ENCODE measurements at regions not wholly inside any gene's neighbourhood (a gene's known extent, or its start where the extent isn't known, plus 50 kb on each side); places are given as distances from the start of the nearest gene placed in this dataset.

DNA sequence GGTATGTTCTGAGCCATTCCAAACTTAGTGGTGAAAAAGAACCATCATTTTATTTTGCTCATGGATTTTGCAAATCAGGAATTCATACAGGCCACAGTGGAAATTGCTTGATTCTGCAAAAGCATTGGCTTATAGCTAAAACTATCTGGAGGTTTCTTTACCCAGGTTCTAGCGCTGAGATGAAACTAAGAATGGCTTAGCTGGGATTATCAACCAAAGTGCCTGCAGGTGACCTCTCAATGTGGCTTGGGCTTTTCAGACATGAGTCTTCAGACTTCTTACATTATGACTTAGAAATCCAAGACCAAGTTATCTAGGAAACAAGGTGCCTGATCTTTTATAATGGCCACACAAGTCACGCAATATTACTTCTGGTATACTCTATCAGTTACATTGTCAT is 140.1 kb downstream of the HGF start:
- no peak for DNase-seq (ENCODE audit: low spot score)
- TF ChIP-seq, protein P1, sequence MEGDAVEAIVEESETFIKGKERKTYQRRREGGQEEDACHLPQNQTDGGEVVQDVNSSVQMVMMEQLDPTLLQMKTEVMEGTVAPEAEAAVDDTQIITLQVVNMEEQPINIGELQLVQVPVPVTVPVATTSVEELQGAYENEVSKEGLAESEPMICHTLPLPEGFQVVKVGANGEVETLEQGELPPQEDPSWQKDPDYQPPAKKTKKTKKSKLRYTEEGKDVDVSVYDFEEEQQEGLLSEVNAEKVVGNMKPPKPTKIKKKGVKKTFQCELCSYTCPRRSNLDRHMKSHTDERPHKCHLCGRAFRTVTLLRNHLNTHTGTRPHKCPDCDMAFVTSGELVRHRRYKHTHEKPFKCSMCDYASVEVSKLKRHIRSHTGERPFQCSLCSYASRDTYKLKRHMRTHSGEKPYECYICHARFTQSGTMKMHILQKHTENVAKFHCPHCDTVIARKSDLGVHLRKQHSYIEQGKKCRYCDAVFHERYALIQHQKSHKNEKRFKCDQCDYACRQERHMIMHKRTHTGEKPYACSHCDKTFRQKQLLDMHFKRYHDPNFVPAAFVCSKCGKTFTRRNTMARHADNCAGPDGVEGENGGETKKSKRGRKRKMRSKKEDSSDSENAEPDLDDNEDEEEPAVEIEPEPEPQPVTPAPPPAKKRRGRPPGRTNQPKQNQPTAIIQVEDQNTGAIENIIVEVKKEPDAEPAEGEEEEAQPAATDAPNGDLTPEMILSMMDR (IDR thresholded peaks at IDR 0.05): no peak
- Histone ChIP-seq H3K4me3 (no peak overlapping the region), H3K27ac (no peak overlapping the region)

DNA sequence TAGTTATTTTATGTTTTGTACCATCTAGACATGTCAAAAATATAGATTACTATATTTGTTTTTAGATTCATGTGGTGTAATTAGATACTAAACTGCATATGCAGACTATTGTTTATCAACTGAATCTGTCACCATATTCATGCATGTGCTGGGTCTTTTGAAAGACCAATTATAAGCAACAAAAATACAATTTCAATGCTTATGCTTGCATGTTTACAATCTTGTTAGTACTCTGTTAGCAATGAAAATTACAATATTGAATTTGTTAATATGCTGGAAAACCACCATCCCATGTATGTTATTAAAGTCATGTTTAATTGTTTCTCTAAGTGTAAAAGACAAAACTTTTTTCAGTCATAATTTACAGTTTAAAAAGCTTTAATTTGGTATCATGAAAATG is 140.9 kb downstream of the HGF start:
- H3K4me3 ChIP-seq: no peak overlapping the region
- TF ChIP-seq, protein P1 (IDR thresholded peaks at IDR 0.05): no peak
- DNase-seq (ENCODE audit: low spot score): no peak
- no peak overlapping the region for H3K27ac ChIP-seq

DNA sequence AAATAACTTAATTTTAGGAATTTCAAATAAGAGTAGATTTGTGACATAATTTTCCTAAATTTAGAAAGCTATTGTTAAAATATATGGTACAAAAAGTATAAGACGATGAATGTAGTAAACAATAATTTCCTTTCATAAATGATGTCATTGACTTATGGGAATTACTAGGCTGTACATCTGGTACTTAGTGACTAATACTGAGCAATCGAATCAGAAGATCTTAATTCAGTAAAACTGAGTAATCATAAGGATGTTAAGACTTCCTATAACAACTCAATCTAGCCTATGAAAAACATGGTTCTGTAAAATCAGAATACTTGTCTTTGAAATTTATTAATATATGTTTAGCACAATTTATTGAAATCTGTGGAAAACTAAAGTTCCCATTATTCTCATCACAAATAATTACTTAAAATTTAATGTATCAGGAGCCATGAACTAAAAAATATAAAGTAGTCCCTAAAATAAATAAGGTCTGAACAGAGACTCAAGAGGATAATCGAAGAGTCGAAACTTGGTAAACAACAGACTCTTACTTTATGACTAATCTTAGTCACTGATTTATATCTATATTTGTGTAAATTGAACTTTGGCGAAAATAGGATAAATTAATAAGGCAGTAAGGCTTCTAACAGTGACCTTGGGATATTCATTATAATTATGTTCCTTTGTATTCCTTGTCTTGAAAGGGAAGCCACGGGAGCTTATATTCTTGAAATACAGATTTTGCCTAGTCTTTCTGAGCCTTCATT is 142.1 kb downstream of the HGF start:
- TF ChIP-seq, protein P1 (IDR thresholded peaks at IDR 0.05): no peak
- Histone ChIP-seq H3K4me3 (no peak overlapping the region), H3K27ac (no peak overlapping the region)
- no peak for DNase-seq (ENCODE audit: low spot score)

DNA sequence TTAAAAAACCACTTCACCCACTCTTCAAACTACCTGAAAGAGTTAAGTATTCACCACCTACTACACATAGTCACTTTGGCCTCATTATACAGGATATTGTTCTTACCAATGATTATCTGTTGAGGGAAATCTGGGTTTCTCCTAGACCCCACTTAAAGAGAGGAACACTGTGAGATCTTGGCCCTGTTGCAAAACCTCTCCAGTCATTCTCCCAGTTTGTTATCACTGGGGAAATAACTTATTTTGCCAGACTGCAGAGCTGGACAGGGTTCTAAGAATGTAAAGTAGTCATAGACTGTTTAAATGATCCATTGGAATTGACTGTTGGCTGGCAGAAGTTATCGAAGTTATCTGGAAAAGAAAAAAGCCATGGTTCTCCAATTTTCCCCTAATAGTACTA is 143.8 kb downstream of the HGF start:
- DNase-seq (ENCODE audit: low spot score): no peak
- Histone ChIP-seq H3K4me3 (no peak overlapping the region), H3K27ac (no peak overlapping the region)
- TF ChIP-seq, protein P1 (IDR thresholded peaks at IDR 0.05): no peak

- no peak overlapping the region for H3K27ac ChIP-seq
These were observed 144.9 kb downstream of the HGF start for GRCh38 chr7:81624650-81625631.

GRCh38 chr7:81624021-81624592 is 145.7 kb downstream of the HGF start:
- TF ChIP-seq, protein P1 (IDR thresholded peaks at IDR 0.05): no peak
- no peak overlapping the region for H3K27ac ChIP-seq
- DNase-seq (ENCODE audit: low spot score): no peak

More at GRCh38 chr7:81624650-81625631, 144.9 kb downstream of the HGF start:
- no peak for DNase-seq (ENCODE audit: low spot score)
- TF ChIP-seq, protein P1 (IDR thresholded peaks at IDR 0.05): no peak
- H3K4me3 ChIP-seq: no peak overlapping the region

More at GRCh38 chr7:81624021-81624592, 145.7 kb downstream of the HGF start:
- no peak overlapping the region for H3K4me3 ChIP-seq

Measured in coronary artery (tissue), 2 donors.